HCT116 (cell line): ENCODE measurements at regions not wholly inside any gene's neighbourhood (a gene's known extent, or its start where the extent isn't known, plus 50 kb on each side); places are given as distances from the start of the nearest gene placed in this dataset.

Experiments
- ATAC-seq: fragments of 200-7000 bp; cut with Tn5 transposase; 2 replicates; pipeline ENCODE4 v1.9.1; 2020; ENCODE audit warnings: mild to moderate bottlenecking, moderate library complexity
- BruUV-seq: library from RNA; stranded (reverse); fragments of 400-500 nt; replicated peaks from 2 replicates; lab custom pipeline; 2021; lab: Mats Ljungman, UMichigan
- CTCF ChIA-PET: fragments of 300-600 bp; sonication (Branson Sonifier 250); formaldehyde crosslinking; loops from one replicate; lab custom pipeline; 2021; ENCODE audit warnings: antibody characterized with exemption; lab: Charles Lee
- POLR2A ChIA-PET: fragments of 300-600, 350-600 bp; sonication (Branson Sonifier 250); formaldehyde crosslinking; loops from one replicate; lab custom pipeline; 2021; ENCODE audit warnings: antibody characterized with exemption; lab: Charles Lee
- RAD21 ChIA-PET, 2 experiments: fragments of 300-600 bp; sonication (Branson Sonifier 250); formaldehyde crosslinking; loops; one replicate each; lab custom pipeline; 2023; ENCODE audit warnings: low total read pairs in 2 of 2; ENCODE audit not compliant: uncharacterized antibody in 2 of 2, unreplicated experiment in 2 of 2, low non-redundant PET in 1 of 2; lab: Charles Lee
- DNase-seq: peaks from one replicate; pipeline ENCODE4 v3.0.0-alpha.2; 2010; ENCODE audit warnings: low read depth, low spot score
- H2AFZ ChIP-seq: fragments of 200-600 bp; shearing (Covaris generic), sonication (generic); 2 replicates; pipeline ENCODE4 v1.6.1; 2017; ENCODE audit warnings: low read depth, mixed run types, mixed read lengths, antibody characterized with exemption, low read length; ENCODE audit not compliant: poor library complexity, severe bottlenecking
- H3K27ac ChIP-seq: 2 replicates; pipeline ENCODE4 v1.5.1; 2012; ENCODE audit warnings: low read depth, low read length
- H3K27me3 ChIP-seq: fragments of 200-600 bp; sonication (generic); 2 replicates; pipeline ENCODE4 v1.6.1; 2016; ENCODE audit warnings: mixed run types, low read length, mixed read lengths; ENCODE audit not compliant: insufficient read depth
- H3K36me3 ChIP-seq, 2 experiments: fragments of 200-500 bp in 1 of 2; fragments of 200-600 bp in 1 of 2; sonication (Bioruptor generic) in 1 of 2; sonication (generic) in 1 of 2; 2 replicates each; pipeline versions ENCODE4 v1.5.1 to v1.6.1; 2014 to 2016; ENCODE audit warnings: low read length in 2 of 2, inconsistent platforms in 1 of 2, mixed read lengths in 1 of 2, mixed run types in 1 of 2; ENCODE audit not compliant: insufficient read depth in 2 of 2, control insufficient read depth in 1 of 2
- H3K4me1 ChIP-seq, 2 experiments: fragments of 200-600 bp in 1 of 2; sonication (generic) in 1 of 2; 2 replicates each; pipeline versions ENCODE4 v1.5.1 to v1.6.1; 2012 to 2017; ENCODE audit warnings: low read length in 2 of 2, inconsistent platforms in 1 of 2, mild to moderate bottlenecking in 1 of 2, mixed read lengths in 1 of 2, mixed run types in 1 of 2, moderate library complexity in 1 of 2; ENCODE audit not compliant: insufficient read depth in 2 of 2, control insufficient read depth in 1 of 2
- H3K4me2 ChIP-seq: fragments of 200-600 bp; sonication (generic); 2 replicates; pipeline ENCODE4 v1.6.1; 2017; ENCODE audit warnings: mixed run types, low read length, mixed read lengths
- H3K4me3 ChIP-seq, 2 experiments: fragments of 200-600 bp in 1 of 2; sonication (generic) in 1 of 2; replicated peaks in 1 of 2; 2 replicates each; pipeline ENCODE4 v1.5.1; 2011 to 2016; ENCODE audit warnings: low read length in 2 of 2, control low read depth in 1 of 2, low read depth in 1 of 2, mild to moderate bottlenecking in 1 of 2, mixed read lengths in 1 of 2, mixed run types in 1 of 2
- H3K79me2 ChIP-seq: fragments of 200-600 bp; sonication (generic); 2 replicates; pipeline ENCODE4 v1.6.1; 2017; ENCODE audit warnings: mild to moderate bottlenecking, mixed run types, low read length, moderate library complexity, mixed read lengths; ENCODE audit not compliant: insufficient read depth
- H3K9ac ChIP-seq: fragments of 200-600 bp; sonication (generic); 2 replicates; pipeline ENCODE4 v1.6.1; 2016; ENCODE audit warnings: low read length, mixed read lengths
- H3K9me2 ChIP-seq: fragments of 200-600 bp; sonication (generic), shearing (Covaris generic); 2 replicates; pipeline ENCODE4 v1.6.1; 2017; ENCODE audit warnings: mixed run types, mild to moderate bottlenecking, moderate library complexity; ENCODE audit not compliant: insufficient read depth
- H3K9me3 ChIP-seq, 2 experiments: fragments of 200-500 bp in 1 of 2; fragments of 200-600 bp in 1 of 2; sonication (Bioruptor generic) in 1 of 2; sonication (generic) in 1 of 2; 2 replicates each; pipeline ENCODE4 v1.6.1; 2014 to 2017; ENCODE audit warnings: low read length in 2 of 2, mixed read lengths in 2 of 2, inconsistent platforms in 1 of 2, low read depth in 1 of 2, mild to moderate bottlenecking in 1 of 2, mixed run types in 1 of 2, moderate library complexity in 1 of 2; ENCODE audit not compliant: control insufficient read depth in 1 of 2, insufficient read depth in 1 of 2
- H4K20me1 ChIP-seq: fragments of 200-600 bp; sonication (generic), shearing (Covaris generic); 2 replicates; pipeline ENCODE4 v1.6.1; 2017; ENCODE audit warnings: mixed run types, mild to moderate bottlenecking, moderate library complexity; ENCODE audit not compliant: insufficient read depth
- CEBPB ChIP-seq: IDR thresholded peaks from 2 replicates; pipeline ENCODE4 v1.6.1; 2012; ENCODE audit warnings: low read depth
- EGR1 ChIP-seq: IDR thresholded peaks from 2 replicates; pipeline ENCODE4 v1.6.1; 2012; ENCODE audit warnings: low read depth
- ELF1 ChIP-seq: IDR thresholded peaks from 2 replicates; pipeline ENCODE4 v1.6.1; 2012; ENCODE audit warnings: low read depth, borderline replicate concordance
- EZH2phosphoT487 ChIP-seq: fragments of 200-600 bp; IDR thresholded peaks from 2 replicates; pipeline ENCODE4 v1.6.1; 2018; ENCODE audit warnings: antibody characterized with exemption, borderline replicate concordance
- FOSL1 ChIP-seq: IDR thresholded peaks from 2 replicates; pipeline ENCODE4 v1.6.1; 2012; ENCODE audit warnings: low read depth
- JUND ChIP-seq: IDR thresholded peaks from 2 replicates; pipeline ENCODE4 v1.6.1; 2012
- POLR2A ChIP-seq: IDR thresholded peaks from 2 replicates; pipeline ENCODE4 v1.7.0; 2011; ENCODE audit warnings: borderline replicate concordance; ENCODE audit not compliant: insufficient read depth, insufficient read length; ENCODE audit errors: extremely low read depth
- SIN3A ChIP-seq: IDR thresholded peaks from 2 replicates; pipeline ENCODE4 v1.6.1; 2012; ENCODE audit warnings: low read depth
- SP1 ChIP-seq: IDR thresholded peaks from 2 replicates; pipeline ENCODE4 v1.6.1; 2012; ENCODE audit warnings: low read depth
- YY1 ChIP-seq: IDR thresholded peaks from 2 replicates; pipeline ENCODE4 v1.6.1; 2011; ENCODE audit warnings: low read length, low read depth, moderate library complexity, mild to moderate bottlenecking; ENCODE audit not compliant: insufficient replicate concordance; ENCODE audit errors: extremely low read depth
- ZFX ChIP-seq: fragments of 450-650 bp; IDR thresholded peaks from 2 replicates; pipeline ENCODE4 v1.6.1; 2017
- ZNF274 ChIP-seq: fragments of 200-500 bp; sonication (Bioruptor generic); IDR thresholded peaks from 2 replicates; pipeline ENCODE4 v1.6.1; 2014; ENCODE audit warnings: mild to moderate bottlenecking, low read depth, low read length, inconsistent platforms
- intact Hi-C: fragments of 100-400 bp; cut with micrococcal nuclease; formaldehyde crosslinking; loops from 2 replicates; pipeline ENCODE4 v1.10.0; 2022
- TF ChIP-seq, protein P1 (sequence below), 3 experiments: fragments of 200-600 bp in 1 of 3; sonication (generic) in 1 of 3; IDR thresholded peaks in 2 of 3; conservative IDR thresholded peaks in 1 of 3; 2 replicates each; pipeline ENCODE4 v1.5.1; 2012 to 2017; ENCODE audit warnings: low read depth in 2 of 3, low read length in 2 of 3, antibody characterized with exemption in 1 of 3, borderline replicate concordance in 1 of 3, control low read depth in 1 of 3, mild to moderate bottlenecking in 1 of 3, mixed read lengths in 1 of 3, mixed run types in 1 of 3, moderate library complexity in 1 of 3; ENCODE audit not compliant: insufficient read depth in 1 of 3
- TF ChIP-seq, protein P2 (sequence below): IDR thresholded peaks from 2 replicates; pipeline ENCODE4 v1.6.1; 2011; ENCODE audit warnings: mild to moderate bottlenecking, low read length, moderate library complexity; ENCODE audit not compliant: insufficient replicate concordance; ENCODE audit errors: extremely low read depth

DNA sequence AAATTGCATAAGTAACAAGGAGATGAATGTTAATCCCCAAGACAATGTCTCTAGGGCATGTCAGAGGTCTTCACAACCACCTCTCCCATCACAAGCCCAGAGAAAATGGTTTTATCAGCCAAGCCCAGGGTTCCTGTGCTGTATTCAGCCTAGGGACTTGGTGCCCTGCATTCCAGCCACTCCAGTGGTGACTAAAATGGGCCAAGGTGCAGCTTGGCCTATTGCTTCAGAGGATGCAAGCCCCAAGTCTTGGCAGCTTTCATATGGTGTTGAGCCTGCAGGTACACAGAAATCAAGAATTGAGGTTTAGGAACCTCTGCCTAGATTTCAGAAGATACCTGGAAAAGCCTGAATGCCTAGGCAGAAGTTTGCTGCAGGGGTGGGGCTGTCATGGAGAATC lies 1118.6 kb downstream of the PLA2G4A start:
- ATAC-seq (no peak), DNase-seq (no peak)
- RAD21 ChIA-PET, result no interaction called here
- H2AFZ ChIP-seq, result no peak overlapping the region
- H3K9ac ChIP-seq, result no peak overlapping the region
- H3K4me2 ChIP-seq, result no peak overlapping the region
- CTCF ChIA-PET, result no interaction called here
- no peaks in the 10 kb centered on the region for H4K20me1 ChIP-seq
- no peak overlapping the region for H3K4me3 ChIP-seq
- H3K9me3 ChIP-seq, result peaks cover 0 to 6% of the 10 kb centered on the region in 2 experiments; a peak in 1 of 4 replicates
- no peaks in the 10 kb centered on the region for H3K36me3 ChIP-seq
- no peaks in the 10 kb centered on the region for H3K27me3 ChIP-seq
- BruUV-seq, result no TSS peak
- TF ChIP-seq SIN3A (no peak), FOSL1 (no peak), JUND (no peak), POLR2A (no peak), ZNF274 (no peak)
- TF ChIP-seq, protein P1, sequence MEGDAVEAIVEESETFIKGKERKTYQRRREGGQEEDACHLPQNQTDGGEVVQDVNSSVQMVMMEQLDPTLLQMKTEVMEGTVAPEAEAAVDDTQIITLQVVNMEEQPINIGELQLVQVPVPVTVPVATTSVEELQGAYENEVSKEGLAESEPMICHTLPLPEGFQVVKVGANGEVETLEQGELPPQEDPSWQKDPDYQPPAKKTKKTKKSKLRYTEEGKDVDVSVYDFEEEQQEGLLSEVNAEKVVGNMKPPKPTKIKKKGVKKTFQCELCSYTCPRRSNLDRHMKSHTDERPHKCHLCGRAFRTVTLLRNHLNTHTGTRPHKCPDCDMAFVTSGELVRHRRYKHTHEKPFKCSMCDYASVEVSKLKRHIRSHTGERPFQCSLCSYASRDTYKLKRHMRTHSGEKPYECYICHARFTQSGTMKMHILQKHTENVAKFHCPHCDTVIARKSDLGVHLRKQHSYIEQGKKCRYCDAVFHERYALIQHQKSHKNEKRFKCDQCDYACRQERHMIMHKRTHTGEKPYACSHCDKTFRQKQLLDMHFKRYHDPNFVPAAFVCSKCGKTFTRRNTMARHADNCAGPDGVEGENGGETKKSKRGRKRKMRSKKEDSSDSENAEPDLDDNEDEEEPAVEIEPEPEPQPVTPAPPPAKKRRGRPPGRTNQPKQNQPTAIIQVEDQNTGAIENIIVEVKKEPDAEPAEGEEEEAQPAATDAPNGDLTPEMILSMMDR (IDR thresholded peaks at IDR 0.05 in 2 of 3, conservative IDR thresholded peaks at IDR 0.05 in 1 of 3; ENCODE audit: borderline replicate concordance in 1 of 3, insufficient read depth in 1 of 3, low read depth in 2 of 3, low read length in 2 of 3), result no peak
- H3K27ac ChIP-seq, result no peak overlapping the region
- POLR2A ChIA-PET, result no interaction called here
- no peaks in the 10 kb centered on the region for H3K4me1 ChIP-seq
- intact Hi-C loops, result no loop called here
- no peaks in the 10 kb centered on the region for H3K9me2 ChIP-seq
- H3K79me2 ChIP-seq, result no peaks in the 10 kb centered on the region

DNA sequence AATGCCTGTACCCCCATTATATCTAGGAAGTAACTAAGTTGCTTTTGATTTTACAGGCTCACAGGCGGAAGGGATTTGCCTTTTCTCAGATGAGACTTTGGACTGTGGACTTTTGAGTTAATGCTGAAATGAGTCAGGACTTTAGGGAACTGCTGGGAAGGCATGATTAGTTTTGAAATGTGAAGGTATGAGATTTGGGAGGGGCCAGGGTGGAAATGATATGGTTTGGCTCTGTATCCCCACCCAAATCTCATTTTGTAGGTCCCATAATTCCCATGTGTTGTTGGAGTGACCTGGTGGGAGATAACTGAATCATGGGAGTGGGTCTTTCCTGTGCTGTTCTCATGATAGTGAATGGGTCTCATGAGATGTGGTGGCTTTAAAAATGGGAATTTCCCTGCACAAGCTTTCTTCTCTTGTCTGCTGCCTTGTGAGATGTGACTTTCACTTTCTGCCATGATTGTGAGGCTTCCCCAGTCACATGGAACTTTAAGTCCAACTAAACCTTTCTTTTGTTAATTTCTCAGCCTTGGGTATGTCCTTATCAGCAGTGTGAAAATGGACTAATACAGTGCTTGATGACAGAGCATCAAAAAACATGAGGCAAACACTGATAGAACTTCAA lies 1119.5 kb downstream of the PLA2G4A start:
- no peak overlapping the region for H3K9ac ChIP-seq
- H3K27me3 ChIP-seq, result no peaks in the 10 kb centered on the region
- no peak for DNase-seq
- ChIA-PET CTCF (no interaction called here), RAD21 (no interaction called here), POLR2A (no interaction called here)
- H3K27ac ChIP-seq, result no peak overlapping the region
- ATAC-seq, result no peak
- H3K36me3 ChIP-seq, result no peaks in the 10 kb centered on the region
- H4K20me1 ChIP-seq, result no peaks in the 10 kb centered on the region
- H3K79me2 ChIP-seq, result no peaks in the 10 kb centered on the region
- H3K9me3 ChIP-seq, result peaks cover 0 to 6% of the 10 kb centered on the region in 2 experiments; a peak in 1 of 4 replicates
- H2AFZ ChIP-seq, result no peak overlapping the region
- no peak overlapping the region for H3K4me3 ChIP-seq
- BruUV-seq, result no TSS peak
- intact Hi-C loops, result no loop called here
- H3K4me2 ChIP-seq, result no peak overlapping the region
- H3K4me1 ChIP-seq, result no peaks in the 10 kb centered on the region
- no peaks in the 10 kb centered on the region for H3K9me2 ChIP-seq
- TF ChIP-seq EZH2phosphoT487, result no peak
- TF ChIP-seq POLR2A, result no peak
- no peak for TF ChIP-seq ZNF274
- no peak for TF ChIP-seq JUND
- TF ChIP-seq, protein P2, sequence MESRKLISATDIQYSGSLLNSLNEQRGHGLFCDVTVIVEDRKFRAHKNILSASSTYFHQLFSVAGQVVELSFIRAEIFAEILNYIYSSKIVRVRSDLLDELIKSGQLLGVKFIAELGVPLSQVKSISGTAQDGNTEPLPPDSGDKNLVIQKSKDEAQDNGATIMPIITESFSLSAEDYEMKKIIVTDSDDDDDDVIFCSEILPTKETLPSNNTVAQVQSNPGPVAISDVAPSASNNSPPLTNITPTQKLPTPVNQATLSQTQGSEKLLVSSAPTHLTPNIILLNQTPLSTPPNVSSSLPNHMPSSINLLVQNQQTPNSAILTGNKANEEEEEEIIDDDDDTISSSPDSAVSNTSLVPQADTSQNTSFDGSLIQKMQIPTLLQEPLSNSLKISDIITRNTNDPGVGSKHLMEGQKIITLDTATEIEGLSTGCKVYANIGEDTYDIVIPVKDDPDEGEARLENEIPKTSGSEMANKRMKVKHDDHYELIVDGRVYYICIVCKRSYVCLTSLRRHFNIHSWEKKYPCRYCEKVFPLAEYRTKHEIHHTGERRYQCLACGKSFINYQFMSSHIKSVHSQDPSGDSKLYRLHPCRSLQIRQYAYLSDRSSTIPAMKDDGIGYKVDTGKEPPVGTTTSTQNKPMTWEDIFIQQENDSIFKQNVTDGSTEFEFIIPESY, result no peak
- TF ChIP-seq EGR1, result no peak
- no peak for TF ChIP-seq YY1
- no peak for TF ChIP-seq CEBPB
- TF ChIP-seq SP1, result no peak
- TF ChIP-seq FOSL1, result no peak
- TF ChIP-seq ZFX, result no peak
- TF ChIP-seq ELF1, result no peak
